ENCODE measurements at regions not wholly inside any gene's neighbourhood (a gene's known extent, or its start where the extent isn't known, plus 50 kb on each side); places are given as distances from the start of the nearest gene placed in this dataset.
"Not testable (repeated sequence)": the region's sequence is repeated elsewhere in the genome, so short reads cannot be mapped to it uniquely, and the experiment has no call there.

- no peak for DNase-seq (ENCODE audit: low read depth, low spot score)
- no peak overlapping the region for H3K4me3 ChIP-seq (ENCODE audit: low read length)
Observed at GRCh38 chr1:166703726-166704462, 135.4 kb upstream of the POGK start.

GRCh38 chr1:166705376-166706289 is 133.6 kb upstream of the POGK start:
- DNase-seq (ENCODE audit: low read depth, low spot score): no peak
- H3K4me3 ChIP-seq (ENCODE audit: low read length): no peak overlapping the region

- DNase-seq (ENCODE audit: low read depth, low spot score): no peak
Observed at GRCh38 chr1:166716620-166717019, 122.7 kb upstream of the POGK start.

GRCh38 chr1:166721145-166721544 is 118.1 kb upstream of the POGK start:
- no peak overlapping the region for H3K4me3 ChIP-seq (ENCODE audit: low read length)
- DNase-seq (ENCODE audit: low read depth, low spot score): peak; percentile 9

More at GRCh38 chr1:166716620-166717019, 122.7 kb upstream of the POGK start:
- H3K4me3 ChIP-seq (ENCODE audit: low read length): no peak overlapping the region

GRCh38 chr1:166730299-166730888 is 108.9 kb upstream of the POGK start:
- H3K4me3 ChIP-seq (ENCODE audit: low read length): no peak overlapping the region
- peak; percentile 22 for DNase-seq (ENCODE audit: low read depth, low spot score)

- no peak overlapping the region for H3K4me3 ChIP-seq (ENCODE audit: low read length)
- DNase-seq (ENCODE audit: low read depth, low spot score): no peak
Observed at GRCh38 chr1:166738140-166738539, 101.1 kb upstream of the POGK start.

- no peak overlapping the region for H3K4me3 ChIP-seq (ENCODE audit: low read length)
- DNase-seq (ENCODE audit: low read depth, low spot score): no peak
Observed at GRCh38 chr1:166738873-166739272, 100.4 kb upstream of the POGK start.

- H3K4me3 ChIP-seq (ENCODE audit: low read length): no peak overlapping the region
- no peak for DNase-seq (ENCODE audit: low read depth, low spot score)
Observed at GRCh38 chr1:166740668-166741276, 98.5 kb upstream of the POGK start.

GRCh38 chr1:166763318-166763717 is 76.0 kb upstream of the POGK start:
- no peak overlapping the region for H3K4me3 ChIP-seq (ENCODE audit: low read length)
- DNase-seq (ENCODE audit: low read depth, low spot score): no peak

GRCh38 chr1:166766942-166767341 is 72.3 kb upstream of the POGK start:
- H3K4me3 ChIP-seq (ENCODE audit: low read length): no peak overlapping the region
- no peak for DNase-seq (ENCODE audit: low read depth, low spot score)

GRCh38 chr1:166784646-166785045 is 54.6 kb upstream of the POGK start:
- H3K4me3 ChIP-seq (ENCODE audit: low read length); DNase-seq (ENCODE audit: low read depth, low spot score): not testable (repeated sequence)

- DNase-seq (ENCODE audit: low read depth, low spot score): no peak
- no peak overlapping the region for H3K4me3 ChIP-seq (ENCODE audit: low read length)
Observed at GRCh38 chr1:166785987-166786386, 53.3 kb upstream of the POGK start.

GRCh38 chr1:166789286-166789685 is 50.0 kb upstream of the POGK start:
- no peak overlapping the region for H3K4me3 ChIP-seq (ENCODE audit: low read length)
- DNase-seq (ENCODE audit: low read depth, low spot score): no peak

All from Jurkat, Clone E6-1 (cell line).